Uterus (tissue), 3 donors: ENCODE measurements at regions not wholly inside any gene's neighbourhood (a gene's known extent, or its start where the extent isn't known, plus 50 kb on each side); places are given as distances from the start of the nearest gene placed in this dataset.

Experiments used
- DNase-seq, 2 donors: peaks; one replicate each; pipeline ENCODE4 v3.0.0-alpha.2; 2019 to 2020
- H3K27ac ChIP-seq, 2 donors: fragments of 200-600 bp; sonication (generic); 1 replicate in 1 of 2; 2 replicates in 1 of 2; pipeline ENCODE4 v1.5.1; 2016 to 2018
- H3K27me3 ChIP-seq, 2 donors: fragments of 200-600 bp; sonication (generic); one replicate each; pipeline ENCODE4 v1.5.1; 2018 to 2019; ENCODE audit warnings: control low read depth in 1 of 2
- H3K36me3 ChIP-seq, 2 donors: fragments of 200-600 bp; sonication (generic); one replicate each; pipeline ENCODE4 v1.5.1; 2019; ENCODE audit warnings: control low read depth in 1 of 2
- H3K4me1 ChIP-seq, 2 donors: fragments of 200-600 bp; sonication (generic); one replicate each; pipeline ENCODE4 v1.5.1; 2018 to 2019; ENCODE audit warnings: control low read depth in 1 of 2
- H3K4me3 ChIP-seq, 2 donors: fragments of 200-600 bp; sonication (generic); 1 replicate in 1 of 2; 2 replicates in 1 of 2; pipeline ENCODE4 v1.5.1; 2018 to 2019; ENCODE audit warnings: mild to moderate bottlenecking in 1 of 2
- H3K9me3 ChIP-seq, 2 donors: fragments of 200-600 bp; sonication (generic); one replicate each; pipeline ENCODE4 v1.5.1; 2019; ENCODE audit warnings: control low read depth in 1 of 2
- CTCF ChIP-seq, 4 experiments: fragments of 200-600 bp in 2 of 4; fragments of 450-650 bp in 2 of 4; sonication (generic) in 2 of 4; IDR thresholded peaks; one replicate each; pipeline ENCODE4 v1.5.1; 2016 to 2019; ENCODE audit warnings: antibody characterized with exemption in 4 of 4, mild to moderate bottlenecking in 2 of 4, moderate library complexity in 1 of 4
- POLR2A ChIP-seq, 2 donors: fragments of 450-650 bp; IDR thresholded peaks; one replicate each; pipeline ENCODE4 v1.6.1; 2016; ENCODE audit warnings: antibody characterized with exemption in 2 of 2, mild to moderate bottlenecking in 1 of 2, moderate library complexity in 1 of 2
- intact Hi-C: fragments of 100-400 bp; cut with DNase I; formaldehyde crosslinking; loops from one replicate; pipeline ENCODE4 v1.15.1; 2023; ENCODE audit warnings: low total_unique reads
- donor health status: DM: yes; HTN: yes; CAD: no.

- Histone ChIP-seq H3K36me3 (no peaks in the 10 kb centered on the region), H3K27ac (no peak overlapping the region), H3K9me3 (no peaks in the 10 kb centered on the region), H3K4me3 (no peak overlapping the region), H3K4me1 (no peaks in the 10 kb centered on the region), H3K27me3 (no peaks in the 10 kb centered on the region)
- DNase-seq: no peak
- TF ChIP-seq POLR2A (IDR thresholded peaks at IDR 0.05): no peak
- no peak for TF ChIP-seq CTCF (IDR thresholded peaks at IDR 0.05)
- intact Hi-C loops: no loop called here
Observed at GRCh38 chrX:66912417-66912816, 273.5 kb upstream of the EDA2R start.

GRCh38 chrX:66902081-66902480 is 263.2 kb upstream of the EDA2R start:
- no peak for DNase-seq
- no peaks in the 10 kb centered on the region for H3K4me1 ChIP-seq
- no peaks in the 10 kb centered on the region for H3K9me3 ChIP-seq
- H3K36me3 ChIP-seq: no peaks in the 10 kb centered on the region
- no peak overlapping the region for H3K27ac ChIP-seq
- H3K4me3 ChIP-seq: no peak overlapping the region
- H3K27me3 ChIP-seq: peaks cover 0 to 6% of the 10 kb centered on the region in 2 donors
- no peak for TF ChIP-seq POLR2A (IDR thresholded peaks at IDR 0.05)
- no peak for TF ChIP-seq CTCF (IDR thresholded peaks at IDR 0.05)
- intact Hi-C loops: no loop called here

DNA sequence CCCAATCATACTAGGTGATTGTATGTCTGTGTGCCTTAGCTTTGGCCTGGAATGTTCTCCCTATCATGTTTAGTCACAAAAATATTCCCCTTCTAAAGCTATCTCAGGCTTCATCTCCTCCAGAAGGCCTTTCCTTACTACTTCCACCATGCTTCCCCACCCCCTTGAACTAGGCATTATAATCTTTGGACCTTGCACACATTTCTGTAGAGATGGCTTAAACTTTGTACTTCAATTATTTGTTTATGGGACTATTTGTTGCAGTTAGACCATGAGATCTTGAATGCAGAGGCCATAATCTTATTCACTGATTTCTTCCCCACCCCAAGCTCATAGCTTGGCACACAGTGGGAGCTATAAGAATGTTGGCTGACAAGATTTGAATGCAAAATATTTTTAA is 262.0 kb upstream of the EDA2R start:
- H3K4me1 ChIP-seq: no peaks in the 10 kb centered on the region
- intact Hi-C loops: no loop called here
- no peak overlapping the region for H3K27ac ChIP-seq
- no peak for TF ChIP-seq CTCF (IDR thresholded peaks at IDR 0.05)
- TF ChIP-seq POLR2A (IDR thresholded peaks at IDR 0.05): no peak
- peaks cover 0 to 6% of the 10 kb centered on the region in 2 donors for H3K27me3 ChIP-seq
- no peak for DNase-seq
- H3K4me3 ChIP-seq: no peak overlapping the region
- H3K9me3 ChIP-seq: no peaks in the 10 kb centered on the region
- no peaks in the 10 kb centered on the region for H3K36me3 ChIP-seq

- Histone ChIP-seq H3K4me1 (no peaks in the 10 kb centered on the region), H3K9me3 (no peaks in the 10 kb centered on the region), H3K36me3 (no peaks in the 10 kb centered on the region), H3K27me3 (no peaks in the 10 kb centered on the region), H3K27ac (no peak overlapping the region), H3K4me3 (no peak overlapping the region)
- DNase-seq: peak in 1 of 2 donors; percentile 14
- TF ChIP-seq POLR2A (IDR thresholded peaks at IDR 0.05) (no peak), CTCF (IDR thresholded peaks at IDR 0.05) (no peak)
- intact Hi-C loops: no loop called here
Observed at GRCh38 chrX:66892004-66892403, 253.1 kb upstream of the EDA2R start.

GRCh38 chrX:66889418-66889817 is 250.5 kb upstream of the EDA2R start:
- Histone ChIP-seq H3K36me3 (no peaks in the 10 kb centered on the region), H3K4me3 (no peak overlapping the region), H3K27ac (no peak overlapping the region), H3K9me3 (no peaks in the 10 kb centered on the region), H3K4me1 (no peaks in the 10 kb centered on the region), H3K27me3 (no peaks in the 10 kb centered on the region)
- no peak for TF ChIP-seq CTCF (IDR thresholded peaks at IDR 0.05)
- TF ChIP-seq POLR2A (IDR thresholded peaks at IDR 0.05): no peak
- intact Hi-C loops: no loop called here
- no peak for DNase-seq
